GM19324 (cell line): ENCODE measurements at regions not wholly inside any gene's neighbourhood (a gene's known extent, or its start where the extent isn't known, plus 50 kb on each side); places are given as distances from the start of the nearest gene placed in this dataset.

Experiments used
- ATAC-seq: cut with Tn5 transposase; IDR thresholded peaks from one replicate; pipeline ENCODE4 v1.9.1; 2021; ENCODE audit warnings: mild to moderate bottlenecking, moderate library complexity; ENCODE audit not compliant: unreplicated experiment, low FRiP score

GRCh38 chr13:78035500-78035899 lies 116.9 kb upstream of the EDNRB start:
- no peak for ATAC-seq

DNA sequence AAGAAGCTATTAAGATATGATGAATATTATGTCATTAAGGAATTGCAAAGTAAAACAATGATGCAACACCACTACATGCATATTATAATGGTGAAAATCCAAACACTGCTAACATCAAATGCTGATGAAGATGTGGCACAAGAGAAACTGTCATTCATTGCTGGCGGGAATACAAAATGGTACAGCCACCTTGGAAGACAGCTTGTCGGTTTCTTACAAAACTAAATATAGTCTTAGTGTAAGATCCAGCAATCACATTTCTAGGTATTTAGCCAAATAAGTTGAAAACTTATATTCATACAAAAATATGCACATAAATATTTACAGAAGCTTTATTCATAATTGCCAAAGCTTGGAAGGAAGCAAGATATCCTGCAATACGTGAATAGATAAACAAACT lies 114.9 kb upstream of the EDNRB start:
- ATAC-seq, result no peak

DNA sequence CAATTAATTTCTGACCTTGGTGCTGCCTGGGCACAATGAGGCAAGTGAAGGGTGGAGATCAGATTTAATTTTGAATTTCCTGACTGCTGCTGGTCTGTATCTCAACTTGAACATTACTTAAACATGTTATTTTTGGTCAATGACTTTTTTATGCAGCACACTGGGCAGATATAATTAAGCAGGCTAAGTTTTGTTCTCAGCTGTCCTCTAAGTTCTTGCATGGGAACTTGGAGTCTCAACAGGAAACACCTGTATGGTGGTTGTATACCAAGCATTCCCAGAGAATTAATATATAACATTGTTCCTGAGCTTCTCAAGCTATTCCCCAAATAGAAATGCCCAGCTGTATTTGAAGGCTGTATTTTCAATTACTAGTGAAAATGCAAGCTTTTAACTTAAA lies 113.5 kb upstream of the EDNRB start:
- no peak for ATAC-seq

- ATAC-seq, result no peak
Observed at GRCh38 chr13:78030341-78030896, 111.8 kb upstream of the EDNRB start.

DNA sequence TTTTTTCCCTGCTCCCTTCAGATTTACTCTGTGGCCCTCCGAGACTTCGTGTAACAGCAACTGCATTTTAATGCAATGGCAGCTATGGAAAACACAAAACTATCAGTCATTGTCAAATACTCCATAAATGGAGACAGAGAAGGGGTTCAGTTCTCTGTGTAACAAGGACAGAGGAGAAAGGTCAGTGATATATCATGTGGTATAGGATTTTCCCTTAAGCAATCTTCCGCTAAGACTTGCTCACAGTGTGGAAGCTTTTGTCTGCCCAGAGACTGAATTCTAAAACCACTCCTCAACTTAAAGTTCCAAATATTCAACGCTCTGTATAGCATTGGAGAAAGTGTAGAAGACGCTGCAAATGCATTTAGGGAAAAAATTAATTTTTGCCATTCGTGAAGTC lies 111.3 kb upstream of the EDNRB start:
- no peak for ATAC-seq

GRCh38 chr13:78028960-78029359 lies 110.3 kb upstream of the EDNRB start:
- no peak for ATAC-seq

GRCh38 chr13:78024996-78025395 lies 106.4 kb upstream of the EDNRB start:
- ATAC-seq, result no peak

DNA sequence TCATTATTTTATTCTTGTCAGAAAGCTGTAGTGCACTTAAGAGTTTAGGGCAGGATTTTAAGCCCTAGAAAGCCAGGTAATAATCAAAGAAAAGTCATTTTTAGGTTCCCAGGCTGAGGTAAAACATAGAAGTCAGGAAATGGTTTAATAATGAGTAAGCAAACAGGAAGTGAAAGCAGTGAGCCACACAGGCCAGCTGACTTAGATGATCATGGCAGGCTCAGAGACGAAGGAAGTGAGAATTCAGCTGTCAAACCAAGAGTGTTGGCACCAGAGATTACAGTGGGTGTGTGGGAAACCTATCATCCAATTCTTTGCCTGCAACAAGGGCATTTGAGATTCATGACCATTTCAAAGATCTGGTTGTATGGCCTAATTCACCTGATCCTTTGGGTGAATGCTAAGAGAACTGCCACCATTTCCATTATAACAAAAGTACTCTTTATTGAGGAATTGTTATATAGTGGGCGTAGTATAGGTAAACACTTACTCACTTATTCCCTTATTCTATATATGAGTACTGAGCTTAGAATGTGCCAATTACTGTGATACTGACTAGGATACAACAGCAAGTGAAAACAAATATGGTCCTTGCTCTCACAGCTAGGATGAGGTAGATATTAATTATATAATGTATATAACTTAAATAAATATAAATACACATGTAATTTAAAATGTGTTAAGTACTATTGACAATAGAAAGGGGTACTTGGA lies 103.7 kb upstream of the EDNRB start:
- peak; percentile 100 for ATAC-seq

- no peak for ATAC-seq
Observed at GRCh38 chr13:78020861-78021260, 102.2 kb upstream of the EDNRB start.

GRCh38 chr13:78015782-78016181 lies 97.2 kb upstream of the EDNRB start:
- no peak for ATAC-seq

DNA sequence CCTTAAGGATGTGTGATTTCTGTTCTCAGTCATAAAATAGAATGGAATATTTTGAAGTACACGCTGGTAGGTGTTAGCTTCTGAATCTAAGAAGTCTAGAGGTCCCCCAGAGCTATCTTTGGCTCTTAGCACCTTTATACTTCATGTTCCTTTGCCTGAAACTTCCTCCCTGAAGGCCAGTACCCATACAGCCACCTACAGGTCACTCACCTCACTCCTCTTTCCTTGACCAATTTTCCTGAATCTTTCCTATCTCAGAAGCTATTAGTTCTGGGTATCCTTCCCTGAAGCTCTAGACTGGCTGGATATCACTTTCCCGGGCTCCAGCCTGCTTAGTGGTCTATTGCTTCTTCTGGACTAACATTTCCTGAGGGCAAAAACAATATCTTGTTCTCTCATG lies 93.4 kb upstream of the EDNRB start:
- no peak for ATAC-seq

- no peak for ATAC-seq
Observed at GRCh38 chr13:78004821-78005220, 86.2 kb upstream of the EDNRB start.

- no peak for ATAC-seq
Observed at GRCh38 chr13:77999746-78000145, 81.1 kb upstream of the EDNRB start.

DNA sequence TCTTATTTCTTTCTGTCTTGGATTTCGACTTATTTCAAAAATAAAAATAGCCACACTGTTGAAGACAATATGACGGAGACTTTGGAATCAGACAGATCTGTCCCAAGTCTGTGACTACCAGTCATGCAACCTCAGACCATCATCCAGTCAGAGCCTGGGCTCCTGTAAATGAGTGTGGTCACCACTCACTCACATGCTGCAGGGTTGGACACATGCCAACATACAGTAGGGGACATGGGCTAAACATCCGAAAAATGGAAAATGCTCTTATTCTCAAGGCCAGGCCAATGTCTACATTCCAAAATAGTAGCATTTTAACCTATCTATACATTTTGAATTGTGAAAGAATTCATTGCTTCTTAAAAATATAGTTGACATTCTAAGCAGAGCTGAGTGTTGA lies 75.5 kb upstream of the EDNRB start:
- no peak for ATAC-seq

- ATAC-seq, result no peak
Observed at GRCh38 chr13:77991003-77991402, 72.4 kb upstream of the EDNRB start.

DNA sequence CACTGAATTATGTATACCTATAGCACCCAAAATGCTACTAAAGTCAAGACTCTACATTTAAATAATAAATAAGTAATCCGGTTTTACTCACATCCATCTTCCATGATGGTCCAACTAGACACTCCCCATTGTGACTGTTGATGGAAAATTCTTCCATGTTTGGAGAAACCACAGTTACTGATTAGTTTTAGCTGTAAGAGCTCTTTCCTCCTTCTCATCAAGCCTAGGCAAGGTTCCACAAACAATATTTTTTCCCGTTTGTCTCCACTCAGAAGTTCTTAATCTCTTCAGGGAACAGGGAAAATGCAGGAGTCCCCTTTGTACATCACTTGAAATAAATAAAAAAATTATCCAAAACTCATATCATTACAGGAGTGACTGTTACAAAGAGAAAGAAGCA lies 70.7 kb upstream of the EDNRB start:
- ATAC-seq, result no peak

- ATAC-seq, result no peak
Observed at GRCh38 chr13:77988355-77988754, 69.7 kb upstream of the EDNRB start.

GRCh38 chr13:77986713-77987112 lies 68.1 kb upstream of the EDNRB start:
- no peak for ATAC-seq

DNA sequence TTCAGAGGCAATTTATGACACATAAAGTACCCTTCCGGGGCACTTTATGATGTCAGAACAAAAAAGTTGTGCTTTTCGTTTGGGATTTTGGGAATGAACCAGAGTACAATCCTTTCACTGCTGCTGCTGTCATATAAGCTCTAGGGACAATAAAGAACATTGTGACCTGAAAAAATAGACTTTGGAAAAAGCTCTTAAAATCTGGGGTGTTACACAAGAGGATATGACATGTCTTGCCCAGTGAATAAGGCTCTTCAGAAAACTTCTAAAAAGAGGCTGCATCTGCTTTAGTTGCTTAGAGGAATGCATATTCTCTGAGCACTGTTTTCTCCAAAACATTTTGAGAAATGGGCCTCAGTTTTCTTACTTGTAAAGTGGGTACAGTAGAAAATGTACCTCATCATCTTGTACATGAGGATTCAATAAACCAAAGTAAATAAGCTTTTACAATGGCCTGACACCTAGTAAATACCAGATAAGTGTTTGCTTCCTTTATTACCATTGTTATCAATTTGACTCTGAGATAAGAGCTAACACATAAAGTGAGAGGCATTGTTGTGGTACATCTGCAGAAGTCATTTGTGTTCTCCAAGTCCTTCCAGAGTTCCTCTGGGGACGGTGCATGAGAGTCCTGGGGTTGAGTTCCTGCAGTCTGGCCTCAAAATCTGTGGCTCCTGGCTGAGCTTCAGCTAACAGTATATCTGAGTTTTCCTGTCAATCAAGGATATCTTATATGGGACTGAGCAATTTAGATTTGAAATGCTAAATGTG lies 67.4 kb upstream of the EDNRB start:
- ATAC-seq, result no peak

GRCh38 chr13:77981281-77981881 lies 62.8 kb upstream of the EDNRB start:
- ATAC-seq, result no peak

DNA sequence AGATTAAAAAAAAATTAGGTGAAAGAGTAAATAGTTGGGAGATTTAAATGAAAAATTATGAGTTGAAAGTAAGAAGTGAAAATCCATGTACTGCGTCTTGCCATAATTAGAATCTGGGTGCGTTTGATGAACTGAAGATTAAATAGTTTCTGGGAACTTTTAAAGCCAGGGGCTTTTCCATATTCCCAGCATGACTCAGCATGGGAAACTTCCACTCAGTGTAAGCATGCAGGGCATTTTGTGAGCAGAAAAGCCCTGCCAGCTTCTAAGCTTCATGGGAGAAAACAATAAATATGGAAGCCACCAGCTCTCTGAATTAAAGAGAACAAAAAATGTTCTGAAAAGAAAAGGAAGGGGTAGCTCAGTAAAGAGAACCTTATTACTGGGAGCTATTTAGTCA lies 62.0 kb upstream of the EDNRB start:
- ATAC-seq, result no peak
